ENCODE measurements at regions not wholly inside any gene's neighbourhood (a gene's known extent, or its start where the extent isn't known, plus 50 kb on each side); places are given as distances from the start of the nearest gene placed in this dataset.

DNA sequence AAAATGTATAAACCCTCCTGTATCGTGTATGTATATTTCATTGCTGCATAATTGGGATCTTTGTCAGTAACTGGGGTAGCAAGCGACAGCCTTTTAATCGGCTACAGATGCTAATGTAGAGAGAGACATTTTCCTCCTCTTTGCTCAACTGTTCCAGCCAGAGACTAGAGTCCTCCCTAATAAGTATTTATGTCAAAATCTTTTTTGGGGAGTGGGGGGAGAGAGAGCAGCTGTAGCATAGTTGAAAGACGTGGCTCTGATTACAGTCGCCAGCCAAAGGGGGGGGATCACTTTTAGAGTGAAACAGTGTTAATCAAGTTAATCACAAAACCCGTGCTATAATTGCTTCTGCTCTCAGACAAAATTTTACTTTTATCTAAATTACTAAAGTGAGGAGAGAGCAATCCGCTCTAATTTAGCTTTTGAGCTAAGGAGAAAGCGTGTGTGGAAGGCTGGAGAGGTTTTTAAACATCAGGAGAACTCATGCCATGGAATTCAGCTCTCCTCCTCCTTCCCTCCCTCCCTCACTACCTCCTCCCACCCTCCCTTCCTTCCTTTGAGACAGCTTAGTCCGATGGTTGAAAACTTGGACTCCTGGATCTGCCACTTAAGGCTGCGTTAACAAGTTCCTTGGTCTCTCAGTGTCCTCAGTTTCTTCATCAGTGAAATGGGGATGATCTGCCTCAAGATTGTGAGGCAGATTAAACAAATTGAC, 87.3 kb upstream of the ZNF618 start:
- no peak for DNase-seq

DNA sequence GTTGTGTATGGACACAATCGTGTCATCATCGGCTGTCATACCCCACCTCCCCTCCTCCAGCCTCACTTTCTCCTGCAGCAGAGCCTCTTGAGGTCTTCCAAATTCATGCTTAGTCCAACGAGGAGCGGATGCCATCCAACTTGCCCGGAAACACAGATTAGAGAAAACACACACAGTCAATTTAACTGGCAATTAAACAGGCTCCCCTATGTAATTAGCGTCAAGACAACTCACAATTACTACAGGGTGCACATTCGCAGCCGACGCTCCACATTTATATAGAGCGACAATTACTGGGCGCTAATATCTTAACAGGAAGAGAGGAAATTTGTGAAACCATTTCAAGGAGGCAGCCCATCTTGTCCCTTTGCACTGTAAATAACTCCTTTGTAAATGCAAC, 86.0 kb upstream of the ZNF618 start:
- DNase-seq: no peak

DNA sequence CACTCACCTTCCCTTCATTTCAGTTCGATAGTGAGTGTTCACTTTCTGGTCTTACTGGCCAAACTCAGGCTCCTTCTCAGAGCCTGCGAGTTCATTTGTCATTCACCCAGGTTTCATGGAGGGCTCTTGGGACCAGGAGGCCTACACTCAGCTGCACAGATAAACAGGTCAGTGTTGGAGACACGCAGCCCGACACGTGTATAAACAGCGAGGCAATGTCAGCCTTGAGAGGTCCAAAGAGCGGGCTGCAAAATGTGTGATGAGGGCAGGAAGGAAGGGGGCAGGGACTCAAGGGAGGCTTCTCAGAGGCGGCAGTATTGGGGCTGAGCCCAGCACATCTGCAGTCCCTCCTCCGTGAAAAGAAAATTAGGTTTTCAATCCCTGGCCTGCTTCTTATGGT, 82.6 kb upstream of the ZNF618 start:
- no peak for DNase-seq

DNA sequence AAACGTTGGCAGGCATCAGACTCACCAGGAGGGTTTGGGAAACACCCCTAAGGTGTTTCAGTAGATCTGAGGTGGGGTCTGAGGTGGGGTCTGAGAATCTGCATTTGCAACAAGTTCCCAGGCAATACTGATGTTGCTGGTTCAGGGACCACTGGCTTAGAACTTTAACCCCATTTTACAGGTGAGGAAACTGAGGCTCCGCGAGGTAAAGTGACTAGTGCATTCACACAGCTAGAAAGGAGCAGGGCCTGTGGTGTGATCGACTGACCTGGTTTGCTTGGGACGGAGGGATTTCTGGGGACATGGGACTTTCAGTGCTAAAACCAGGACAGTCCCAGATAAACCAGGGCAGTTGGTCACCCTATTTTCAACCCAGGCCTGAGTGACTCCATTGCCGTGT, 81.4 kb upstream of the ZNF618 start:
- DNase-seq: no peak

DNA sequence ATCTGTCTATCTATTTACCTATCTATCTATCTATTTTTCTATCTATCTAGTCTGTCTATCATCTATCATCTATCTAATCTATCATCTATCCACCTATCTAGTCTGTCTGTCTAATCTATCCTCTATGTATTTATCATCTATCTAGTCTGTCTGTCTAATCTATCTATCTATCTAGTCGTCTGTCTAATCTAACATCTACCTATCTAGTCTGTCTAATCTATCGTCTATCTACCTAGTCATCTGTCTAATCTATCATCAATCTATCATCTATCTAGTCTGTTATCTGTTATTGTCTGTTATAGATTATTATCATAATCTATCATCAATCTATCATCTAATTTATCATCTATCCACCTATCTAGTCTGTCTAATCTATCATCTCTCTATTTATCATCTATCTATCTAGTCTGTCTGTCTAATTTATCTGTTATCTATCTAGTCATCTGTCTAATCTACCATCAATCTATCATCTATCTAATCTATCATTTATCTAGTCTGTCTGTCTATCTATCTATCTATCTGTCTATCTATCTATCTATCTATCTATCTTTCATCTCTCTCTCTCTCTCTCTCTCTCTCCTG, 80.2 kb upstream of the ZNF618 start:
- DNase-seq: no peak

DNA sequence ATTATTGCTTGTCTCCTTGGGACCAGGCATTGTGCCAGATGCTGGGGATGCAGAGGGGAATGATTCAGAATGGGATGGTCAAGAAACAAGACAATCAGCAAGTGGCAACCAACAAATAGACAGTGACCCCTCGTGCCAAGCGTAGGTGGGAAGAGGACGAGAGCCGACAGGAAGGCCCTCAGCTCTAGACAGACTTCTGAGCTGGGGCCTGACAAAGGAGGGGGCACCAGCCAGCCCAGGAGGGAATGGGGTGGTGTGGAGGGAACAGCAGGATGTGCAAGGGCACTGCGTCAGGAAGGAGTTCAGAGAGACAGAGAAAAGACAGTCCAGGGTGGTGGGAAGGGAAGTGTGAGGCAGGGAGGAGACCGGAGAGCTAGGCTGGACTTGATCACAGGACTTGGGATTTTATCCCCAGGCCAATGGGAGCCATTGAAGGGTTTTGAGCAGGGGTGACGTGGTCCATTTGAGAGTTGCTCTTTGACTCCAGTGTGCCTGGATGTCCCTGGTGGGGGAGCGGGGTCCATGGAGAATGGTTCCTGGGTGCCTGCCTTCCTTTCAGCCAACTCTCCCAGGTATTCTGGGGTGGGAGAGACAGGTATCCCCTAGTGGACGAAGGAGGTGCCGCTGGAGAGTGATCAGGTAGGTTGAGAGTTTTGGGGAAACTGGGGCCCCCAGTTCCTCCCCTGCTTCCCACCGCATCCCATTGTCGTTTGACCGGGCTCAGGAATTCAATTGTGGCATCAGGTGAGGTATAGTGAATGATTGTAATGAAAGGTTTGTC, 79.3 kb upstream of the ZNF618 start:
- no peak for DNase-seq

DNA sequence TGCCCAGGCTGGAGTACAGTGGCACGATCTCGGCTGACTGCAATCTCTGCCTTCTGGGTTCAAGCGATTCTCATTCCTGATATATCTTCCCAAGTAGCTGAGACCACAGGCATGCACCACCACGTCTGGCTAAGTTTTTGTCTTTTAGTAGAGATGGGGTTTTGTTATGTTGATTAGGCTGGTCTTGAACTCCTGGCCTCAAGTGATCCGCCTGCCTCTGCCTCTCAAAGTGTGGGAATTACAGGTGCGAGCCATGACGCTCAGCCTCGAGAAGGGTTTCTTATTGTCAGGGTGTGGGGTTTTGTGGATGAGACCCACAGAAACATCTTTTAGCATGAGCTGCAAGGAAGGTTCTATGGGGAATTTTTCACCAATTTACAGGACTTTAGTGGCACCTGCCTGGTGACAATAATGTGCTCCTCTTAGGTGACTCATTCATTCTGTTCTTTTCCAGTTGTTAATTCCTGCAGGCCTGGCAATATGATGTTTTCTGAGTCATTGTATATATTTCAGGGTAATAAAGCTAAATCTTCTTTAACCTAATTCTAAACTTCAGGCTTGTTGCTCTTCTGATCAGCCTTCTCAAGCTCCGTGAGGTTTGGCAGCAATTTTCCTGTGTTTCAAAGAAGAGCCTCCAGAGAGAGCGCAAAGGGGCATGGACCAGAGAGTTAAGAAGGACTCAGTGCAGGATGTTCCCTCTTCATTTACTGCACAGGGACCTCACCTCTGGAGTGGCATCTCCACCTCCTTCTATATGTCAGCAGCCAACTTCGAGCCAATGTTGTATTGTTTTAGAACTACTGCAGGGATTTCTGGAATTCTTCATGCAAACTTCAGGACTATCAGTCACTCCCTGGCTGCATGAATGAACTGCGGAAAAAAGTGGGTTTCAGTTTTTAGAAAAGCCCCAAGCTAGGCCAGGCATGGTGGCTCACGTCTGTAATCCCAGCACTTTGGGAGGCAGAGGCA, 77.8 kb upstream of the ZNF618 start:
- DNase-seq: peak; percentile 6

DNA sequence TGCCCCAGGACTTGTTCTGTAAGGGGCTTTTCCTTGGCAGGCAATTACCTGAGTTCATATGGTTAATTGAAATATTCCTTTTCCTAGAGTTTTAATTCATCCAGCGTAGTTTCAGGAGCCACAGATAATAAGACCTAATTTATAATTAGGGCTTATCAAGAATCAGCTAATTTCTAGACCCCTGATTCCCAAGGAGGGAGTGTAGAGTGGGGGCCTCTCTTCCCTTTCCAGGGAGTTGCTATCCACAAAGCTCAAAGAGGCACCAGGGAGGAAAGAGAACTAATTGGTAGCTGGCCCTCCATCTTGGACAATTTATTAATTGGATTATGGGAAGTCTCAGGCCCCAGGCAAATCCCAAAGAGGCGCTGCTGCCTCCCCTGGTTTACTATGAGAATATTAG, 75.8 kb upstream of the ZNF618 start:
- DNase-seq: no peak

DNA sequence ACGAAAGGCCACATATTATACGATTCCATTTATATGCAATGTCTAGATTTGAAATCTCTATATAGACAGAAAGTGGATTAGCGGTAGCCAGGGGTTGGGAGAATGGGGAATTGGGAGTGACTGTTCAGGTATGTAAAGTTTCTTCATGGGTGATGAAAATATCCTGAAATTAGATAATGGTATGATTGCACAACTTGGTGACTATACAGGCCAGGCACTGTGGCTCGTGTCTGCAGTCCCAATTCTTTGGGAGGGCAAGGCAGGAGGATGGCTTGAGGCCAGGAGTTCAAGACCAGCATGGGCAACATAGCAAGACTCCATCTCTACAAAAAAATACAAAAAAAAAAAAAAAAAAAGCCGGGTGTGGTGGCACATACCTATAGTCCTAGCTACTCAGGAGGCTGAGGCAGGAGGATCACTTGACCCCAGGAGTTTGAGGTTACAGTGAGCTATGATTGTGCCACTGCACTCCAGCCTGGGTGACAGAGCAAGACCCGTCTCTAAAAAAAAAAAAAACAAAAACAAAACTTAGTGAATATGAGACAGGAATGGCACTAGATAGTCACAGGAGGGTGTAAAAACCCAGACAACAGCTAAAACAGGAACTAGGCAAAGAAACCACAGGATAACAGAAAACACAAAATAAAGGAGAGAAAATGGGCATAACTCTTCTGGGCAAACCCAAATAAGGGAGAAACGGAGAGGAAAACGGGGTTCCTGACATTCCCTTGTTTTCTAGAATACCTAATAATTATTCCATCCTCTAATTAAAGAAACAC, 72.1 kb upstream of the ZNF618 start:
- DNase-seq: no peak

DNA sequence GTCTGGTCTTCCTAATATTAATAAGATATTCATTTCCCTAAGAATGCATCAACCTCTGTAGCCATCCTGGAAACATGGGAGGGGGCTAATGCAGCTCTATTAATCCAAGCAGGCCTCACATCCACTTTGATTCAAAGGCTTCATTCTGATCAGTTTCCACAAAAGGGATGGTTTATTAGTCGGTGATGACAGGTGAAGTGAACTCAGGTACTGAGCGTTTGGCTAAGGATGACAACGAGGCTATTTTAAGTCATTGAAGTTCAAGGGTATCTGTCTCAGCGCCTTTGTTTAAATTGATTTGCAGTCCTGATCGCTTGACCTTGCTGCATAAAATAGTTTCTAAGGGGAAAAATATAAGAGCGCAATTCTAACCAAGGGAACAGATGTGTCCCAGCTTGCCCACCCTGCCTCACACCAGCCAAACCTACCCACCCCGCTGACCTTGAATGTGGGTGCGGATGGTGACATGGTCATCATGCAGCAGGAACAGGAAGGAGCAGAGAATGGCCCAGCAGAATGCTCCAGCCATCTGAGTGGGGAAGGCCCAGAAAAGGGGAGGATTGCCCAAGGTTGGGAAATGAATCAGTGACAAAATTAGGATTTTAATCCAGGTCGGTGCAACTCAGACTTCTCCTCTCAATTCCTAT, 70.5 kb upstream of the ZNF618 start:
- no peak for DNase-seq

DNA sequence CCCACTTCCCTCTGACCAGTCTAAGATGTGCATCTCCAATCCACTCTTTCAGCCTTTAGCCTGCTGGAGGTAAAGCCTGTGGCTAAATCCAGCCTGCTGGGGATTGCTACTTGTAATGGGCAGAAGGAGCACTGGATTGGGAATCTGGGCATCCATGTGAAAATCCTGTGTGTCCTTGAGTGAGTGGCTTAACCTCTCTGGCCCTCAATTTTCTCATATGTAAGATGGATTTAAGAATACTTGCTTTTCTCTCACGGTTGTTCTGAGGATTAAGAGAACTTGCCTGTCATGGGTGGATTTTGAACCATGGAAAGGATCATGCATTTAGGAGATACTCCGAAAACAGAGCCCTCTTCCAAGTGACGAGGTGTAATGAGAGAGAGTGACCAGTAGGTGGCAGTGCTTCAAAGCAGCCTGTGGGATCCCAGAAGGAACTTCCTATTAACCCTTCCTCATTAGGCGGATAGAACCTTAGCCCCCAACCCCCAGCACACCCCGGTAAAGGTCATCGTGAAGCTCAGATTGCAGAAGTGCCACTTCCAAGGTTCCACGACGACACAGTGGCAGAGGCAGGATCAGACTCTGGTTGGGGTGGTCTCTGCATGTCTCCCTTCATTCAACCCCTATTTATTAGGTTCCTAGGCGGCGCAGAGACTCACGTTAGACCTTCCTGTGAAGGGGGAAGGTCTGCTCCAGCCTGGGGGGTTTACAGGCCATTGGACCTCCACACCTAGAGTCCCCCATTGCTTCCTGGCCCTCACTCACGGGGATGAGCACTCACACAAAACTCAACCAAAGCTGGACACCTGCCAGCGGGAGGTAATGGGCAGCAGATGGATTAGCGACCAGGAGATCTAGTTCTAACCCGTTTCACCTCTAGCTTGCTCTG, 68.7 kb upstream of the ZNF618 start:
- DNase-seq: peak; percentile 62

DNA sequence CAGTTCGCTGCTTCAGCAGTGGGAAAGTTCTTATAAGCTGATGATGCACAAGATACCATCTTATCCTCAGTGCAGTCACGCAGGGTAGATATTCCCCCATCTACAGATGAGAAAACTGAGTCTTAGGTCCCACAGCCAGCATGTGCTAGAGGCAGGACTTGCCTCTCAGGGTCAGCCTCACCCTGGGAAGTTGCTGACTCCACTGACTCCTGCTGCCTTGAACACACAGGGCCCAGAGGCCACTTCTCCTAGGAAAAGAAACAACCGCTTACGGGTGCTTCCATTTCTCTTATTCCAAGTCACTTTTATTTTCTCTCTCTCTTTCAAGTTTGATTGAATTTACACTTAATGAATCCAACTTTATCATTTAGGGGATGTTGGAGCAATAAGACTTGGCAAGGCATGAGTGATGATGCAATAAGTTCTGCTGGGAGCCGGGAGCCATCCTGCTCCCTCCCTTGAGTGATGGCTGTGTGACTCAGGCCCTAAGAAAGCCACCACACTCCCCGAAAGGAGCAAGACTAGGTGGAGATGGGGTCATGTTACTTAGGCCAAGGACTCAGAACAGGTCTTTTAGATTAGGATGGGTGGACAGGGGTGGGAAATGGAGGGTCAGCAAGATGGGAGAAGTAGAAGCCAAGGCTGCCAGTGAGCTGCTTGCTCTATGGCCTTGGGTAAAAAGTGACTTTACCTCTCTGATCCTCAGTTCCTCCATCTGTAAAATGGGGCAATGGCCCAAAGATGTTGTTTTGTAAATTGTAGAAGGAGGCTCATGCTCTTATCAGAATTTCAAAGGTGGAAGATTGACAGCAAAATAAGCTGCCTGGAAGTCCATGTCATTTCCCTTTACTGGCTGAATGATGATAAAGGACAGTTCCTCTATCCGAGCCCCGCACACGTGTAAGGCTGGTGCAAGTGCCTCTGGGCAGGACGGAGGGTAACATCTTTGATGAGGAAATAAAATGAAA, 67.4 kb upstream of the ZNF618 start:
- peak; percentile 81 for DNase-seq

DNA sequence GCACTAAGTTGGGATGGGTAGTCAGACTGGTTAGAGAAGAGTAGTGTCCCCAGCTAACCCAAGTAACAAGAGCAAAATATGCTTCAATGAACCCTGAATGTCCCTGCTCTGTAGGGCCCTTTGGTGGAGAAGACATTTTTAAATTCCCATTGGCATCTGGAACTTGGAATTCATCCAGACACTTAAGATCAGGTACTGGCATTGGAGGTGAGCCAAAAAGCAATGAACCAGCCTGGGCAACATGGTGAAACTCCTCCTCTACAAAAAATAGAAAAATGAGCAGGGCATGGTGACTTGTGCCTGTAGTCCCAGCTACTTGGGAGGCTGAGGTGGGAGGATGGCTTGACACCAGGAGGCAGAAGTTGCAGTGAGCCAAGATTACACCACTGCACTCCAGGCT, 58.9 kb upstream of the ZNF618 start:
- DNase-seq: no peak

DNA sequence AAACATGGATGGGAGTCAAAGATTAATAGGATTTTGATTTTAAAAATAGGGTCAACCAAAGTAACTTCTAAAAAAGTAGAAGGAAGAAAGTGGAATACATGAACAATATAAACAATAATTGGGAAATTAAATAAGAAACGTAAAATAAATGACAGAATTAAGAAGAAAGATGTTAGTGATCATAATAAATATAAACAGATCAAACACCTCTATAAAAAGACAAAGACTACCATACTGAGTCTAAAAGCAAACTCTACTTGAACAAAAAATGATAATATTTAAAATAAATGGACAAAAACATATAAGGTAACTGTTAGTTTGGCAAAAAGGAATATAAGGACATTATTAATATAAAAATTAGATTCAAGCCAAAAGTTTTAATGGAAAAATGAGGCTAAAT, 57.7 kb upstream of the ZNF618 start:
- DNase-seq: no peak

DNA sequence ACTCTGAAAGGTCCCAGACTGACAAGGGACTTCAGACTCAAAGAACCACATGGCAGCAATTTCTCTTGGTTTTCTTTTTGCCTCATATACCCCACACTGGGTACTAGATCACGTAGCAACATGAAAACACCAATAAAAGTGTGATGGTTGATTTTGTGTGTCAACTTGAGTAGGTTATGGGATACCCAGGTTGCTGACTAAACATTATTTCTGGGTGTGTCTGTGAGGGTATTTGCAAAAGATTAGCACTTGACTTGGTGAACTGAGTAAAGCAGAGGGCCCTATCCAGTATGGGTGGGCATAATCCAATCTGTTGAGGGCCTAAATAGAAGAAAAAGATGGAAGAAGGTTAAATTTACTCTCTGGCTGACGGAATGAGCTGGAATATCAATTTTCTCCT, 53.8 kb upstream of the ZNF618 start:
- no peak for DNase-seq

DNA sequence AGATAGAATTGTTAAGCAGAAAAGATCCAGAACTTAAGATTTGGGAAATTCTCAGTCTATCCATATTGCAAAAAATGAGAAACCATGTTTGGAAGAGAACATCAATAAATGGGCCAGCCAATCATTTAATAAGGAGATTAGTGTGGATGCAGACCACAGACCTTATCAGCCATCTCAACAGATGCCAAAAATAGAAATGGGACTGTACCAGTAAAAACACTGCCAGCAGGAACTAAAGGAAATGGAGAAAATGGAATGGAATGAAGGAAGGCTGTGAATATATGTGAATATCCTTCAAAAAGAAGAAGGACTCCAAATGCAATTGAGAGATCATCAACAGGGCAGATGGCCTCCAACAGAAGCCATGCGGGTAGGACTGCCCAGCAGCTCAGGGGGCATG, 52.7 kb upstream of the ZNF618 start:
- DNase-seq: no peak

Measured in EL (cell line).